ENCODE measurements at regions not wholly inside any gene's neighbourhood (a gene's known extent, or its start where the extent isn't known, plus 50 kb on each side); places are given as distances from the start of the nearest gene placed in this dataset.

GRCh38 chr6:134680021-134680420, 269.9 kb downstream of the ALDH8A1 start:
- TF ChIP-seq USF2 (IDR thresholded peaks at IDR 0.05; ENCODE audit: low read length) (no peak), POLR2AphosphoS5 (IDR thresholded peaks at IDR 0.05; ENCODE audit: low read depth, low read length) (no peak), SP2 (IDR thresholded peaks at IDR 0.05; ENCODE audit: low read length) (no peak), PHF8 (conservative IDR thresholded peaks at IDR 0.05; ENCODE audit: low read depth, low read length) (no peak), RBBP5 (IDR thresholded peaks at IDR 0.05; ENCODE audit: borderline replicate concordance, low read depth, low read length) (no peak), GABPA (IDR thresholded peaks at IDR 0.05; ENCODE audit: borderline replicate concordance, insufficient read depth, low read length) (no peak), CTCF (IDR thresholded peaks at IDR 0.05; ENCODE audit: control extremely low read depth in 1 of 3, insufficient read depth in 1 of 3, low read depth in 1 of 3, low read length in 3 of 3) (no peak), JUN (IDR thresholded peaks at IDR 0.05; ENCODE audit: low read depth, low read length) (no peak), EZH2 (IDR thresholded peaks at IDR 0.05; ENCODE audit: low read depth, low read length, severe bottlenecking) (no peak), EP300 (IDR thresholded peaks at IDR 0.05; ENCODE audit: borderline replicate concordance in 1 of 2, low read depth in 2 of 2, low read length in 2 of 2) (no peak), FOSL1 (IDR thresholded peaks at IDR 0.05; ENCODE audit: insufficient read depth, low read depth, low read length) (no peak)
